ENCODE measurements at regions not wholly inside any gene's neighbourhood (a gene's known extent, or its start where the extent isn't known, plus 50 kb on each side); places are given as distances from the start of the nearest gene placed in this dataset.

- TF ChIP-seq CTCF (IDR thresholded peaks at IDR 0.05): no peak
- no peak for TF ChIP-seq POLR2A (IDR thresholded peaks at IDR 0.05)
- no peak for TF ChIP-seq POLR2AphosphoS5 (IDR thresholded peaks at IDR 0.05)
Measured at GRCh38 chr1:34671887-34672286, 83.0 kb upstream of the GJB5 start.

Data from prostate gland (tissue), 2 donors.